Loucy (cell line): ENCODE measurements at regions not wholly inside any gene's neighbourhood (a gene's known extent, or its start where the extent isn't known, plus 50 kb on each side); places are given as distances from the start of the nearest gene placed in this dataset.

ENCODE experiments used
- H2AFZ ChIP-seq: fragments of 200-600 bp; sonication (generic); 2 replicates; pipeline ENCODE4 v1.6.0; 2016; ENCODE audit warnings: antibody characterized with exemption, mild to moderate bottlenecking, low read length, moderate library complexity
- H3F3A ChIP-seq: fragments of 200-600 bp; 2 replicates; pipeline ENCODE4 v1.6.0; 2016; ENCODE audit warnings: antibody characterized with exemption, low read depth, mild to moderate bottlenecking
- H3K27me3 ChIP-seq: fragments of 200-600 bp; sonication (generic); 2 replicates; pipeline ENCODE4 v1.6.1; 2014; ENCODE audit warnings: low read length, mild to moderate bottlenecking; ENCODE audit not compliant: insufficient read depth, poor library complexity, severe bottlenecking
- H3K36me3 ChIP-seq: fragments of 200-600 bp; sonication (generic); 2 replicates; pipeline ENCODE4 v1.6.1; 2016; ENCODE audit warnings: low read length; ENCODE audit not compliant: insufficient read depth
- H3K4me1 ChIP-seq: fragments of 200-600 bp; sonication (generic); 2 replicates; pipeline ENCODE4 v1.5.1; 2014; ENCODE audit warnings: low read length, mild to moderate bottlenecking; ENCODE audit not compliant: insufficient read depth, poor library complexity, severe bottlenecking
- H3K4me2 ChIP-seq: fragments of 200-600 bp; sonication (generic); 2 replicates; pipeline ENCODE4 v1.6.0; 2014; ENCODE audit warnings: antibody characterized with exemption, low read length, low read depth, mild to moderate bottlenecking; ENCODE audit not compliant: poor library complexity, severe bottlenecking
- H3K4me3 ChIP-seq: fragments of 200-600 bp; sonication (generic); 2 replicates; pipeline ENCODE4 v1.5.1; 2014; ENCODE audit warnings: low read length, mild to moderate bottlenecking, mixed read lengths; ENCODE audit not compliant: poor library complexity, severe bottlenecking
- H3K79me2 ChIP-seq: fragments of 200-600 bp; sonication (generic); 2 replicates; pipeline ENCODE4 v1.6.1; 2014; ENCODE audit warnings: low read length; ENCODE audit not compliant: insufficient read depth
- H3K9ac ChIP-seq: fragments of 200-600 bp; sonication (generic); 2 replicates; pipeline ENCODE4 v1.6.0; 2014; ENCODE audit warnings: mild to moderate bottlenecking, low read depth, low read length, moderate library complexity; ENCODE audit not compliant: poor library complexity, severe bottlenecking
- H3K9me2 ChIP-seq: fragments of 200-600 bp; sonication (generic); replicated peaks from 2 replicates; pipeline ENCODE4 v1.6.1; 2016; ENCODE audit warnings: low read depth, low read length, mixed read lengths
- H3K9me3 ChIP-seq: fragments of 200-600 bp; sonication (generic); 2 replicates; pipeline ENCODE4 v1.6.1; 2014; ENCODE audit warnings: mild to moderate bottlenecking, antibody characterized with exemption, low read length, low read depth; ENCODE audit not compliant: insufficient read depth
- H4K20me1 ChIP-seq: fragments of 200-600 bp; sonication (generic); 2 replicates; pipeline ENCODE4 v1.6.0; 2014; ENCODE audit warnings: antibody characterized with exemption, low read length, mild to moderate bottlenecking; ENCODE audit not compliant: insufficient read depth, poor library complexity, severe bottlenecking
- EZH2phosphoT487 ChIP-seq: fragments of 200-600 bp; IDR thresholded peaks from 2 replicates; pipeline ENCODE4 v1.6.1; 2018; ENCODE audit warnings: antibody characterized with exemption, mild to moderate bottlenecking, moderate library complexity, borderline replicate concordance
- TF ChIP-seq, protein P1 (sequence below): fragments of 200-600 bp; sonication (generic); conservative IDR thresholded peaks from 2 replicates; pipeline ENCODE4 v1.5.1; 2014; ENCODE audit warnings: mild to moderate bottlenecking, antibody characterized with exemption, low read length

DNA sequence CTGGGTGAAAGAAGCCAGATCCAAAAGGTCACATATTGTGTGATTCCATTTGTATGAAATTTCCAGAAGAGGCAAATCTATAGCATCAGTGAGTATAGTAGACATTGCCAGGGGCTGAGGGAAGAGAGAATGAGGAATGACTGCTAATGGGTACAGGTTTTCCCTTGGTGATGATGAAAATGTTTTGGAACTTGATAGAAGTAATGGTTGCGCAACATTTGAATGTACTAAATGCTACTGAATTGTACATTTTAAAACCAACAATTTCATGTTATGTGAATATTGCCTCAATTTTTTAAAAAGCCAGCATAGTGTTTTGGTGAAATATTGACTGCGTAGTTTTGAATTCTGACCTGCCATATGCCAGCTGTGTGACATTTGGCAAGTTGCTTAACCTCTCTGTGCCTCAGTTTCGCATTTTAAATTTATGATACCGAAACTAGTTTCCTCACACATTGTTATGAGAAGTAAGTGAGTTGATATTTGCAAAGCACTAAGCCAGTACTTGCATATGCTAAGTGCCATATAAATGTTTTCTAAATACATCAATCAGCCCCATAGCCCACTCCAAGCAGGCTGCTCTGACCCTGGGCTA is 75.4 kb upstream of the TMEM45B start:
- no peak overlapping the region for H3K4me2 ChIP-seq
- H3K27me3 ChIP-seq: no peaks in the 10 kb centered on the region
- H3K4me1 ChIP-seq: no peaks in the 10 kb centered on the region
- no peaks in the 10 kb centered on the region for H4K20me1 ChIP-seq
- H3F3A ChIP-seq: no peaks in the 10 kb centered on the region
- H3K9me2 ChIP-seq: no peaks in the 10 kb centered on the region
- no peak overlapping the region for H2AFZ ChIP-seq
- no peaks in the 10 kb centered on the region for H3K36me3 ChIP-seq
- H3K9me3 ChIP-seq: no peaks in the 10 kb centered on the region
- H3K79me2 ChIP-seq: no peaks in the 10 kb centered on the region
- H3K4me3 ChIP-seq: no peak overlapping the region
- H3K9ac ChIP-seq: no peak overlapping the region
- no peak for TF ChIP-seq EZH2phosphoT487
- TF ChIP-seq, protein P1, sequence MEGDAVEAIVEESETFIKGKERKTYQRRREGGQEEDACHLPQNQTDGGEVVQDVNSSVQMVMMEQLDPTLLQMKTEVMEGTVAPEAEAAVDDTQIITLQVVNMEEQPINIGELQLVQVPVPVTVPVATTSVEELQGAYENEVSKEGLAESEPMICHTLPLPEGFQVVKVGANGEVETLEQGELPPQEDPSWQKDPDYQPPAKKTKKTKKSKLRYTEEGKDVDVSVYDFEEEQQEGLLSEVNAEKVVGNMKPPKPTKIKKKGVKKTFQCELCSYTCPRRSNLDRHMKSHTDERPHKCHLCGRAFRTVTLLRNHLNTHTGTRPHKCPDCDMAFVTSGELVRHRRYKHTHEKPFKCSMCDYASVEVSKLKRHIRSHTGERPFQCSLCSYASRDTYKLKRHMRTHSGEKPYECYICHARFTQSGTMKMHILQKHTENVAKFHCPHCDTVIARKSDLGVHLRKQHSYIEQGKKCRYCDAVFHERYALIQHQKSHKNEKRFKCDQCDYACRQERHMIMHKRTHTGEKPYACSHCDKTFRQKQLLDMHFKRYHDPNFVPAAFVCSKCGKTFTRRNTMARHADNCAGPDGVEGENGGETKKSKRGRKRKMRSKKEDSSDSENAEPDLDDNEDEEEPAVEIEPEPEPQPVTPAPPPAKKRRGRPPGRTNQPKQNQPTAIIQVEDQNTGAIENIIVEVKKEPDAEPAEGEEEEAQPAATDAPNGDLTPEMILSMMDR: no peak

DNA sequence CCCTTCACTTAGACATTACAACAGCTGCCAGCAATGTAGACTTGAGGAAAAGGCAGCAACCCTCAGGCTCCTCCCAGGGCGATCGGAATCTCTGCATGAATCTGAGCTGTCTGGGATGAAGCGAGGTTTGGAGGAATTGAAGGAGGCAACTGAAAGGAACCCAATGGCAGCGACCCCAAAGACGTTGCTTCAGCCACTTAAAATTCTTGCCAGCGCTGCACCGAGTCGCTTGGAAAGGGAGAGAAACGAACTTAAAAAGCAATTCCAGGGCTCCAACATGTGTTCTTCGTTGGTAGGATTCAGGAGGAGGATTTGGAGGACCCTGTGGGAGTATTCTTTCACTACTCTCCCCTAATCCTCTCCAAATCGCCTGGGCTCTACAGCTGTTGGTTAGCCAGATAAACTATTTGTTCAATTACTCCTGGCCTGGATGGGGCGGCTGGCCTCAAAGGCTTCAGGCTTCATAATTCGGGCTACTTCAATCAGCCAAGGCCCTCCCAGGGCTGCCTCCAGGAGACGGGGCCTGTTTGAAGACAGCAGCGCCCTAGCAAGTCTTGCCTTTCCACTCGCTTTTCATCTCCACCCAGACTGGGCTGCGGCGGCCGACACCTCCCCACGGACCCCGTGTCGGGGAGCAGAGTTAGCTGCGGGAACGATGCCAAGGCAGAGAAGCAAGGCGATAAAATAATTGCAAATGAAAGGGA is 72.4 kb upstream of the TMEM45B start:
- Histone ChIP-seq H3F3A (no peaks in the 10 kb centered on the region), H3K9ac (no peak overlapping the region), H3K4me3 (no peak overlapping the region), H3K36me3 (no peaks in the 10 kb centered on the region), H3K9me2 (no peaks in the 10 kb centered on the region), H2AFZ (no peak overlapping the region), H4K20me1 (no peaks in the 10 kb centered on the region), H3K9me3 (no peaks in the 10 kb centered on the region), H3K27me3 (no peaks in the 10 kb centered on the region), H3K79me2 (no peaks in the 10 kb centered on the region), H3K4me1 (no peaks in the 10 kb centered on the region), H3K4me2 (no peak overlapping the region)
- TF ChIP-seq, protein P1: no peak
- no peak for TF ChIP-seq EZH2phosphoT487

DNA sequence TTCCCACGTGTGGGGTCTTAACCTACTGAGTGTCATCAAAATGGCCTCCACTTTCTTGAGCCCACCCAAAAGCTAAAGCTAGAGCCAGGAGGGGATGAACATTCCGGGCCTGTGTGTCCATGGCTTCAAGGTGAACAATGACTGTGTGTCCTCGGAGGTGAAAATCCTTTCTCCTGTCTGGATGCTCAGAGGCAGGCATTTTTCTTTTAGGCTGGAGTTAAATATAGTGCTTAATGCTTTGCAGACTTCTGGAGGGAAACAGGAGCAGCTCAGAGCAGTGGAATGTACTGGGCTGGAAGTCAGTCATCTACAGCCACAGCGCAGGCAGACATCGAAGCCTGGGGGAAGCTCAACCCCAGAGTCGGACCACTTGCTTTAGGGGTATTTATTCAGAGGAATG is 68.6 kb upstream of the TMEM45B start:
- Histone ChIP-seq H3K27me3 (no peaks in the 10 kb centered on the region), H3K36me3 (no peaks in the 10 kb centered on the region), H4K20me1 (no peaks in the 10 kb centered on the region), H3F3A (no peaks in the 10 kb centered on the region), H3K9me3 (no peaks in the 10 kb centered on the region), H3K4me1 (peaks cover 3% of the 10 kb centered on the region), H3K4me3 (no peak overlapping the region), H2AFZ (no peak overlapping the region), H3K4me2 (no peak overlapping the region), H3K9me2 (no peaks in the 10 kb centered on the region), H3K9ac (no peak overlapping the region), H3K79me2 (no peaks in the 10 kb centered on the region)
- no peak for TF ChIP-seq EZH2phosphoT487
- TF ChIP-seq, protein P1: no peak
